NCI-H1930 (cell line): ENCODE measurements at regions not wholly inside any gene's neighbourhood (a gene's known extent, or its start where the extent isn't known, plus 50 kb on each side); places are given as distances from the start of the nearest gene placed in this dataset.
A peak's percentile ranks its signal among the peaks of the same experiment; 100 is the strongest.
"Not testable (repeated sequence)": the region's sequence is repeated elsewhere in the genome, so short reads cannot be mapped to it uniquely, and the experiment has no call there.

Source experiments
- DNase-seq, 2 experiments: peaks; one replicate each; lab custom pipeline; 2025; lab: John Stamatoyannopoulos, UW

- DNase-seq, result no peak
These were observed 531.7 kb upstream of the C9orf72 start for GRCh38 chr9:28105001-28105400.

DNA sequence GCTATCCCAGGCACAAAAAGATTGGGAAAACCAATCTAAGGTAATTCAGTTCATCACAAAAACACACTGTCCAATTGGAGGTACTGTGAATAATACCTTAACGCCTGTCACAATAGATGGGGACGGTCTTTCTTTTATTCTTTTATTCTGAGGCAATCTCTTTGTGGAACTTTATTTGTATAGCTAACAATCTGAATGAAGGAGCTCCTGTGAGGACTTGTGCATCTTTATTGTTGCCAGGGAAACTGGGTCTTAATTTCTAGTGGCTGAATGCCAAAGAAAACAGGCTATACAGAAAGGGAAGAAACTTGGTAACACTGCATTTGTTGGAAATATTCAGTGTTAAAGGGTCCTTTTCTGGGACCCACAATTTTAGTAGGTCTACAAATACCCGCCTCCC lies 546.9 kb upstream of the C9orf72 start:
- peak; percentile 93 to 94 for DNase-seq

- peak; percentile 19 to 53 for DNase-seq
These were observed 547.3 kb upstream of the C9orf72 start for GRCh38 chr9:28120626-28121025.

DNA sequence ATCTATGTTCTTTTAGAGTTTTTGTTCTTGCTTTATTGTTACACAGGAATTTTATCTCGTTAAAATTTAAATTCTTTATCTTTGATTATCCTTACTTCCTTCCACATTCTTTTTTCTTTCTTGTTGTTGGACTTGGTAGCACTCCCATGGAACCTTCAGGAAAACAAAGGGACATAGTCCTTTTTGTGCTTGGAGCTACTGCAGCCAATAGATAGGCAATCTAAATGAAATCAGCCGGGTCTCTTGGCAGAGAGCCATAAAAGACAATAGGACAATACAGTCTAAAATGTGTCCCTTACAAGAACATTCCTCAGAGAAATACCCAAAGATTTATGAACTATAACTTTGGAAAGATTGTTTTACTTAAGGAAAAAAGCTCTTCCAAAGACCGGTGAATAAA lies 548.1 kb upstream of the C9orf72 start:
- DNase-seq, result peak in 1 of 2 experiments; percentile 45

- DNase-seq, result no peak
These were observed 551.6 kb upstream of the C9orf72 start for GRCh38 chr9:28124917-28125316.

GRCh38 chr9:28127101-28127500 lies 553.8 kb upstream of the C9orf72 start:
- DNase-seq, result no peak

DNA sequence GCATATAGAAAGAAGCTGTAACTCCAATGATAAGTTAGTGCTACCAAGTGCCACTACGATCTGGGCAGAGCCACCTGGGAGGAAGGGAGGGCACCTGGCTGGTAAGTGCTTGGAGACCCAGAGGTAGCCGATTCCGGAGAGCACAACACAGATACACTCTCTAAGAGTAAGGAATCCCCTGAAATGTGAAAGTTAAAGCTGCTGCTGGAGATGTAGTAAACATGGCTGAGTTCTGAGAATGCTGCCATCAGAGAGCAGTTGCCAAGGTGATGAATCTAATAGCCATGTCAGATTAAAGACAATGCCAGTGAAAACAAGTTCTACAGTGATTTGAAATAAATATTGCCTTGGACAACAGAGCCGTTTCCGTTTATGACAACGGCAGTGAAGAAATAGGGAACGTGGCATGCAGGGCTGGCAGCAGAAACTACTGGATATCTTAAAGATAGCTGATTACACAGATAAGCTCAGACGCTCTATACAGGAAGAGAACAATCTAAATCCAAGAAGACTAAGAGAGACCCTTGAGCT lies 561.2 kb upstream of the C9orf72 start:
- DNase-seq, result no peak

DNA sequence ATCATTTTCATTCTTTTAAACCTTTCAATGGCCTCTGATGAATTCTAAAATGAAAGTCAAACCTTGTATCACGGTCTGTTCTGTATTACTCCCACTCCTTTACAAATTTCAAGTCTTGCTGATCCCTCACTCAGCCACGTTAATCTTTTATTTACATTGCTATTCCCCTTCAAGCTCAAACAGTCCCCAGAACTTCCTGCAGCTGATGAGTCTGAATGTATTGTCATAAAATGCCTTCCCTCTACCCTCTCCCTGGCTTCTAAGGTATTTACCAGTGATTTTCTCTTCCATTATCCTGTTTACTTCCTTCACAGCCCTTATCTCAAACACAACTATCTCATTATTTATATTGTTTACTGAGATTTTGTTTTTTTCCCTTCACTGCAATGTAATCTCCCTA lies 562.3 kb upstream of the C9orf72 start:
- DNase-seq, result peak in 1 of 2 experiments; percentile 26

GRCh38 chr9:28136113-28136512 lies 562.8 kb upstream of the C9orf72 start:
- DNase-seq, result no peak

- not testable (repeated sequence) for DNase-seq
These were observed 574.1 kb upstream of the C9orf72 start for GRCh38 chr9:28147430-28147829.

GRCh38 chr9:28147923-28148597 lies 574.8 kb upstream of the C9orf72 start:
- not testable (repeated sequence) for DNase-seq

GRCh38 chr9:28149361-28150050 lies 576.2 kb upstream of the C9orf72 start:
- not testable (repeated sequence) for DNase-seq

DNA sequence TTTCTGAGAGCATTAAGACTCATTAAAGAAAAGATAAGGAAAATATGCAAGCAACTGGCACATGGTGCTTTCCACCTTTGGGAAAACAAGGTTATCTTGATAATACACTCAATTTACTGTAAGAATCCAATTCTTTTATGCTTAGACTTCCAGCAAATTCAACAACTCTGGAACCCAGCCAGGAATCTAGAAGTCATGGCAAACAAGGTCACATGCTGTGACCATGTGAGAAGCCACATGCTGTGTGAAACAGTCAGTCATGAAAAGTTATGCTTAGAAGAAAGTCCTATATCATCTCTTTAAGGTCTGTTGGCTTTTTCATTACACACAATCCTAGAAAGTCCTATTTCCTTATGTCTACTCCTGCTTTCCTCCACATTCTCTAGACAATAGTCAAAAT lies 581.8 kb upstream of the C9orf72 start:
- DNase-seq, result no peak

- DNase-seq, result no peak
These were observed 582.4 kb upstream of the C9orf72 start for GRCh38 chr9:28155671-28156070.

DNA sequence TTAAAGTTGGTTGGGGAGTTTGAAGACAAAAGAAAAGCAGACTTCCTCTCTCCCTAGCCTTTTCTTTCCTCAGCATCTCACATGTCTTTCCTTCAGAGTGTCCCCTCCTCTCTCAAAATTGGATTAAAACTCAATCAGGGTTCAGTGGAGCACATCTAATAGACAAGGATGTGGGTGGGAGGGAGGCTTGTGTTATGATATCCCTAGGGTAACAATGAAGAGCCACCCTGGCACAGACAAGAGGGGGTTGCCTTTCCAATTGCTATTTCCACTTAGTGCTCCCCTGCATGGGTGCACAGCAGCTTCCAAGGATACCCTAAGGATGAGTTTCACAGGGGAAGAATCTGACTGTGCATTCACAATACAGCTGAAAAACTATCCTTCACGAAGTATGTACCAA lies 585.2 kb upstream of the C9orf72 start:
- DNase-seq, result no peak

- DNase-seq, result no peak
These were observed 590.3 kb upstream of the C9orf72 start for GRCh38 chr9:28163619-28164018.

DNA sequence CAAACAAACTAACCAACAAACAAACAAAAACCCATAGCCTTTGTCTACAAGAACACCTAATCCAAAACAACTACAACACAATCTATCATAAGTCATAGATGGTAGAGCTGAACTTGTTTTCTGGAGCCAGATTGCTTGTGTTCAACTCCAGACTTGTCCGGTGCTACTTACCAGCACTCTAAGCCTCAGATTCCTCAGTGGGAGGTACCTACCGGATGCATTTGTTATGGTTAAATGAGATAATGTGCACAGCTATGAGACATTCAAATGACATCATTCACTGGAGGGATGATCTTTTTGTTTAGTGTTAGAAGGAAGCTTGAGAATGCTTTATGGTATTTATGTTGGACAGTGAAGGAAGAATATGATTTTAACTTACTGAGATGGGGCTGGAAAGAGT lies 592.9 kb upstream of the C9orf72 start:
- no peak for DNase-seq

- DNase-seq, result no peak
These were observed 603.9 kb upstream of the C9orf72 start for GRCh38 chr9:28177142-28177541.

- no peak for DNase-seq
These were observed 604.6 kb upstream of the C9orf72 start for GRCh38 chr9:28177925-28178324.

DNA sequence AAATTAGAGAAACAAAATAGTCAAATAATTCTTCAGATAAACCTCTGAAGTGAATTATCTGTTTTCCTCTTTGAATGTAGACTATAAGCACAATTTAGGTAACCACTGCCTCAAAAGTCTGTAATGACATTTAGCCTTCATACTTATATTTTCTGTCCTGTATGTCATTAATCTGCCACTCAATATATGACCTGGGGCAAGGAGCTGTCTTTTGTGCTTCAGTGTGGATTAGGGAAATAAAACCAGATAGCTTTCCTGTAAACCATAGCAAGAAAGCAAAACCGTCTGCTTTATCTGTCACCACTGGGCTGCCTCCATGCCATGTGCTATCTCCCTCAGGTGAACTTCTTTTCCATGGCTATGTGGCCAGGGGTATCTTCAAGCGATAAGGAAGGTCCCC lies 606.6 kb upstream of the C9orf72 start:
- DNase-seq, result no peak

DNA sequence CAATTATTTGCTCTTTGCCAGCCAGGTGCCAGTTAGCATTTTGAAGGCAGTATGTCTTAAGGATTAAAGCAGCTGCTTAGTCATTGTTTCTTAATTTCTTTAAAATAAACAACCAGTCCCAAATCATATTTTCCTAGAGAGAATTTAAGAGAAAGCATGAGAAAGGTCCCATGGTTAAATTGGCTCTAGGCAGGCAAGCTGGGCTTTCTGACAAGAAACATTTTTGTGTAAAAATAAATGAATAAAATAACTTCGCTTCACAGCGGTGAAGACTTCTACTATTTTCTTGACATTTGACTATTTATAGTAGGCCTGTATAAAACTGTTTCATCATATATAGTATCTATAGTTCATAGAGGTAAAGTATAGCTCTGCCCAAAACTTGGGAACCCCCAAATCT lies 617.7 kb upstream of the C9orf72 start:
- DNase-seq, result no peak

DNA sequence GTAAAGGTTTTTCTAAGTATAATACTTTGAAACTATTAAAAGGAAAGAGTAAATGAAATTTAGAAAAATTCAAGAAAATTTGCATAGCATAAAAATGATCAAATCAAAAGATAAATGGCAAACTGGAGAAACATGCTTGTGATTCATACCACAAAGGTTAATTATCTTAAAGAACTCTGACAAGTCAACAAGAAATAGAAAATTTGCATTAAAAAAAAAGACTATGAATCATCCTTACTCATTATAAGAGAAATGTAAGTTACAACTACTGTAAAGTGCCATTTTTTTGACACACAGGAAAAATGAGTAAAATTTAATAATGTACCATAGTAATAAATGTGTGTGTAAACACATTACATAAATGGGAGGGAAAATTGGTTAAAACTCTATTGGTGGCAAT lies 624.4 kb upstream of the C9orf72 start:
- no peak for DNase-seq

DNA sequence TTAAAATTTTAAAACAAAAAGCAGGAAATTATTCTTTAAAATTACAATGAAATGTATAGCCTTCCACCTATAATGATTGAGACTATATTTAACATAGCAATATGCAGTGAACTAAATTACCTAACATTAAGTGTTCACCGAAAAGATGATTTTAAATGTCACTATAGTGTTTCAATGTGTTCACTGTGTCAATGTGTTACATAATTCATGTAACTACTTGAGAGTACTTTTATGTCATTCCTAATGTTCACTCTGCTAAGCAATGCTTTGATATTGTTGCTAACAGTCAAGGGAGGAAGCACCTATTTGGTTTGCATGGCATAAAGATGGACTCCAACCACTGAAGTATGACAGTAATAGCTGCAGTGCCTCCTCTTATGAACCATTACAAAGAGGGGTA lies 629.8 kb upstream of the C9orf72 start:
- no peak for DNase-seq

DNA sequence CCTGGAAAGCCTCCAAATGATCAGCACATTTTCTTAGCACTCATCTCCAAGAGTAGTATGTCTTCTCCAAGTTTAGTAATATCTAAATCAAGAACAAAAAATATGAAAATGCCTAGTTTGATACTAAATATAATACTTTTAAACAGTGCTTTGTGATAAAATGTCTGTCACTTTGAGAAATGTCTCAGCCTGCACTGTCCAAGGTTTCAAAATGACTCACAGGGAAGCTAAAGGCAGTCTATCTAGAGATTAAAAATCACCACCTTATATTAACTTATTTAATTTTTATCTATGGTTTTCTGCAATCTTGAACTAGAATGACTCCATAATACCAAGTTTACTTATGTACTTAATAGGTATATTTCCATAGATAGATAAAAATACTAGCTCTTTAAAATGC lies 633.0 kb upstream of the C9orf72 start:
- no peak for DNase-seq
